GM18867 (cell line): ENCODE measurements at regions not wholly inside any gene's neighbourhood (a gene's known extent, or its start where the extent isn't known, plus 50 kb on each side); places are given as distances from the start of the nearest gene placed in this dataset.
"Not testable (repeated sequence)": the region's sequence is repeated elsewhere in the genome, so short reads cannot be mapped to it uniquely, and the experiment has no call there.

Experiments used
- ATAC-seq: cut with Tn5 transposase; IDR thresholded peaks from one replicate; pipeline ENCODE4 v1.9.1; 2021; ENCODE audit warnings: mild to moderate bottlenecking, moderate library complexity; ENCODE audit not compliant: unreplicated experiment

DNA sequence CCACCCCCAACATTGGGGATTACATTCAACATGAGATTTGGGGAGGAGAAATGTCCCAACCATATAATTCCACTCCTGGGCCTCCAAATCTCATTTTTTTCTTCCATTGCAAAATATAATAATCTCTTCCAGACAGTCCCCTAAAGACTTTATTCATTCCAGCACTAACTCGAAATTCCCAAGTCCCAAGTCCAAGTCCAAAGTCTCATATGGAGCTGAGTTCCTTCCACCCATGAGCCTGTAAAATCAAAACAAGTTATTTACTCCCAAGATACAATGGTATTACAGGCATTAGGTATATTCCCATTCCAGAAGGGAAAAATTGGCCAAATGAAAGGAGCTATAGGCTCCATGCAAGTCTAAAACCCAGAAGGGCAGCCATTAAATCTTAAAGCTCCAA, 56.7 kb downstream of the P2RY1 start:
- no peak for ATAC-seq

GRCh38 chr3:152892446-152892845, 57.5 kb downstream of the P2RY1 start:
- ATAC-seq, result no peak

DNA sequence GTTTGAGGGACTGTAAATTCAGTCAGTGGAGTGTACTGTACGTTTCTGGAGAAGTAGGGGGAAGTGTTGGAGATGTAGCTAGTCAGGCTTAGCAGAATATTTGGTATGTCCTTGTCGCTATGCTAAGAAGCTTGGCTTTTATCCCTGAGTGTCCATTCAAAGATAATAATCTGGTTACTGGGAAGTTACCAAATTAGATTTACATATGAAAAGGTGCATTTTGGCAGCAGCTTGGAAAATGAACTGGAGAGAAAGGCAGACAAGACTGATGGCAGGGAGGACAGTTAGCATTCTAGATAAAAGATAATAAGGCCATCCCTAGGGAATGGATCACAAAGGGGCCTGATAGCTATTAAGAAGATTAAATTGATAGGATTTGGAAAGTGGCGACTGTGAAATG, 58.7 kb downstream of the P2RY1 start:
- no peak for ATAC-seq

DNA sequence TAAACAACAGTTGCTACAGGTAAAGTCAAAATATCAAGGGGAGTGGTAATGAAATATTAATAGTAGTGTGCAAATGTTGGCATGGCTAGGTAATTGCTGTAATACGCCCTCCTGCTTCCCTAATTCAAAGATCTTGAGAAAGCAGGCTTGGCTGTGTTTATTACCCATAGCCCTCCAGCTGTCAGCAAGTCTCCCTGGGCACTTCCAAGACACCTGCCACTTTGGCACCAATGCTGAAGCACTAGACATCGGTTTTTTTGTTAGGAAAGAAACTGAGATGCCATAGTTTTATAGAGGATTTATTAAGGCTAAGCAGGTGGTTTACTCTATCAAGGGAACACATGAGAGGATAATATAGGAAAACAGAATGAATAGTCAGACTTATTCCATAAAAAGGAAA, 64.4 kb downstream of the P2RY1 start:
- no peak for ATAC-seq

- ATAC-seq, result no peak
Measured at GRCh38 chr3:152902141-152902669, 67.3 kb downstream of the P2RY1 start.

GRCh38 chr3:152905631-152906030, 70.7 kb downstream of the P2RY1 start:
- no peak for ATAC-seq

GRCh38 chr3:152909180-152909883, 74.4 kb downstream of the P2RY1 start:
- no peak for ATAC-seq

- no peak for ATAC-seq
Measured at GRCh38 chr3:152910211-152910610, 75.3 kb downstream of the P2RY1 start.

DNA sequence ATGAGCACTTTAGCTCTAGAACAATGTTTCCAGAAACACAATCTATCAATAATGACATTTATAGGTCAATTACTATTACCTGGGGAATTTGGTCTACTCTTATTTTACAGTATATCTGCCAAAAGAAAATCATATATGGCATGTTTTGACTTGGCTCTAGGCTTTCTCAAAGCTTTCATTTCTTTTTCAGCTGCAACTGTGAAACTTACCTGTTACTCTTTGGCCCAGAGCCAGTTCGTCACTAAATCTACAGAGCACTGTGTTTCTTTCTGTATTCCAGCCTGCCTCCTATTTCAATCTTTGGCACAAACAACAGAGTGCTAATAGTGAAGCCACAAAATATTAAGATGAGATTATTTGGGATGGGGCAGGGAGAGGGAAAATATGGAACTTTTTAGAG, 76.0 kb downstream of the P2RY1 start:
- no peak for ATAC-seq

GRCh38 chr3:152914743-152915142, 79.8 kb downstream of the P2RY1 start:
- ATAC-seq, result not testable (repeated sequence)

- ATAC-seq, result no peak
Measured at GRCh38 chr3:152915695-152916094, 80.8 kb downstream of the P2RY1 start.

GRCh38 chr3:152916753-152917279, 81.9 kb downstream of the P2RY1 start:
- no peak for ATAC-seq

GRCh38 chr3:152921351-152921750, 86.4 kb downstream of the P2RY1 start:
- no peak for ATAC-seq

DNA sequence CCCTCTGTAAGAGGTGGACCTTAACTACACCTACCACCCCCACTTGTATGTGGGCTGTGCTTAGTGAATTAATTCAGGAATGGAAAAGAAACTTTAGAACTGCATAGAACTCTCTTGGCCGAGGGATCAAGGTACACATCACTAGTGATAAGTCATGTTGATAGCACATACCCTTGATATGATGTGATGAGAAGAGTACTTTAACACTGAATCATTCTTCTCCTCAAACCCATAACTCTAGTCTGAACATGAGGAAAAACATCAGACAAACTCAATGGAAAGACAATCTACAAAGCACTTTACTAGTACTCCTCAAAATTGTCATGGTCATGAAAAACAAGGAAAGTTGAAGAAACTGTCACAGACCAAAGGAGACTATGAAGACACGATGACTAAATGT, 87.6 kb downstream of the P2RY1 start:
- ATAC-seq, result no peak

- no peak for ATAC-seq
Measured at GRCh38 chr3:152927131-152927530, 92.2 kb downstream of the P2RY1 start.

DNA sequence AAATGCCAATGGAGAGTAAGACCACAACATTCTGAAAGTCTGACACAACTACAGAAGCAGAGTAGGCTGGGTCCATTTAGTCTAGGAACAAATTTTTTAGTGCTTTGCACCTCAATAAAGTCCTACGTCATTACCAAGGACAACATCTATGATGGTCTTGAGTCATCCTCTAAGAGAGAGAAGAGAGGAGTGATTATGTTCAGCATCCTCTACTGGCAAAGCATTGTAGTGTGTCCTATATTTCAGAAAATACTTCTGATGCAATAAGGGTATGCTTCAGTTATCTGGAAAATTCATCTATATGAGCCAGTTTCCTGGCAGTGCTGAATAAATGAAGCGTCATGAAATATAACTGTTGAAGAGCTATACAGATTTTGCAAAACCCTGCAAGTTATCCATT, 95.6 kb downstream of the P2RY1 start:
- ATAC-seq, result no peak

- ATAC-seq, result no peak
Measured at GRCh38 chr3:152937234-152937633, 102.3 kb downstream of the P2RY1 start.

GRCh38 chr3:152938974-152939636, 104.2 kb downstream of the P2RY1 start:
- no peak for ATAC-seq

DNA sequence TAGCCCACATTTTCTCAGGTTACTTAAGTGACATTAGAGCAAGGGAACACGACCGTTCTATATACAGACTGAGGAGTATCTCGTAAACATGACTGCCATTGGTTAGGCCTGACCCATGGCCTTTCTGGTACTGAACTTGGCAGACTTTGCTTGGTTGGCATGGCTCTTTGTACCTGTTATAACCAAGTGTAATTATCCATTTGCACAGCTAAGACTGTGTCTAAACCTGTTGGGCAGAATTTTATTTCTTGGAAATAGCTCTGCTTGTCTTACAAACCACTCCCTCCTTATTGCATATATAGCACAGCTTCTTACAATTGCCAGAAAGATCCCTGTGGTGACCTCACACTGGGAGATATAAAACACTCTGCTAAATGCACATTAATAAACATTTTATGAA, 106.9 kb downstream of the P2RY1 start:
- no peak for ATAC-seq

GRCh38 chr3:152942366-152942765, 107.4 kb downstream of the P2RY1 start:
- ATAC-seq, result no peak

DNA sequence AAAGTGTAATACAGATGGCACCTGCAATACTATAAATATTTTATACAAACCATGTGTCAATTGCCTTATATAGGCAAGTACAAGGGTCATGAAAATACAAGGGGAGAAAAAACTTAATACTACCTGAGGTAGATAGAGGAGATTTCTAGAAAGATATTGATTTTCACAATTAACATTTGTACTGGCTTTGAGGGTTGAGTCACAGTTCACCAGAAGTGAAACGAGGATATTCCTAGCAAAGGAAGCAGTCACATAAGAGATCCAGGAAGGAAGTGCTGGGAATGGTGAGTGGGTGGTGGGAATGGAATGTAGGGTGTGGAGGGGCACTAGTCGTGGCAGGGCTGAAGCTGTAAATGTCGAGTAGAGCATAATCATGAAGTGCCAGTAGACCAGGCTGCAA, 108.7 kb downstream of the P2RY1 start:
- no peak for ATAC-seq

- ATAC-seq, result no peak
Measured at GRCh38 chr3:152944671-152945070, 109.7 kb downstream of the P2RY1 start.
